ENCODE measurements at regions not wholly inside any gene's neighbourhood (a gene's known extent, or its start where the extent isn't known, plus 50 kb on each side); places are given as distances from the start of the nearest gene placed in this dataset.

GRCh38 chr16:64265756-64266155 is 856.1 kb downstream of the CDH11 start:
- TF ChIP-seq POLR2A (IDR thresholded peaks at IDR 0.05; ENCODE audit: extremely low read depth, insufficient read length) = no peak
- TF ChIP-seq CTCF (IDR thresholded peaks at IDR 0.05; ENCODE audit: low read depth, low read length) = no peak
